Gastrocnemius medialis (tissue), 4 donors: ENCODE measurements at regions not wholly inside any gene's neighbourhood (a gene's known extent, or its start where the extent isn't known, plus 50 kb on each side); places are given as distances from the start of the nearest gene placed in this dataset.
"Not testable (repeated sequence)": the region's sequence is repeated elsewhere in the genome, so short reads cannot be mapped to it uniquely, and the experiment has no call there.

Experiments used
- ATAC-seq, 2 donors: fragments of 150-250 bp; one replicate each; pipeline ENCODE4 v1.9.1; 2016
- DNase-seq, 2 donors: peaks; one replicate each; pipeline ENCODE4 v3.0.0-alpha.2; 2019
- H3K27ac ChIP-seq, 4 donors: fragments of 200-600 bp; sonication (generic); 1 replicate in 1 of 4; 2 replicates in 3 of 4; pipeline ENCODE4 v1.5.1; 2016 to 2018; ENCODE audit warnings: mild to moderate bottlenecking in 2 of 4, moderate library complexity in 1 of 4
- H3K27me3 ChIP-seq, 3 donors: fragments of 200-600 bp; sonication (generic) in 2 of 3; 1 replicate in 1 of 3; 2 replicates in 2 of 3; pipeline versions ENCODE4 v1.5.1 to v1.6.0; 2016 to 2019; ENCODE audit warnings: mild to moderate bottlenecking in 1 of 3, moderate library complexity in 1 of 3
- H3K36me3 ChIP-seq, 2 donors: fragments of 200-600 bp; sonication (generic) in 1 of 2; one replicate each; pipeline ENCODE4 v1.5.1; 2017 to 2018
- H3K4me1 ChIP-seq, 2 donors: fragments of 200-600 bp; sonication (generic) in 1 of 2; one replicate each; pipeline ENCODE4 v1.5.1; 2016 to 2017; ENCODE audit warnings: mild to moderate bottlenecking in 2 of 2
- H3K4me3 ChIP-seq, 4 donors: fragments of 200-600 bp; sonication (generic) in 3 of 4; 1 replicate in 1 of 4; 2 replicates in 3 of 4; pipeline ENCODE4 v1.5.1; 2016 to 2019; ENCODE audit warnings: mild to moderate bottlenecking in 2 of 4
- H3K9me3 ChIP-seq, 3 donors: fragments of 200-600 bp; sonication (generic) in 2 of 3; 1 replicate in 1 of 3; 2 replicates in 2 of 3; pipeline ENCODE4 v1.5.1; 2016 to 2019
- POLR2A ChIP-seq, 2 donors: fragments of 450-650 bp; IDR thresholded peaks; one replicate each; pipeline ENCODE4 v1.6.1; 2017; ENCODE audit warnings: antibody characterized with exemption in 2 of 2, mild to moderate bottlenecking in 2 of 2, moderate library complexity in 2 of 2
- in situ Hi-C, 4 donors: fragments of 200-750 bp; cut with MboI; loops; one replicate each; pipeline versions ENCODE4 v1.15.0 to v1.8.0; 2017; ENCODE audit warnings: low sequenced_read_pairs in 4 of 4
- intact Hi-C: fragments of 100-400 bp; cut with DNase I; formaldehyde crosslinking; loops from one replicate; pipeline ENCODE4 v1.15.1; 2023; ENCODE audit warnings: low total_unique reads
- TF ChIP-seq, protein P1 (sequence below), 5 experiments: fragments of 450-650 bp in 3 of 5; fragments of 200-600 bp in 2 of 5; sonication (generic) in 2 of 5; IDR thresholded peaks in 4 of 5; conservative IDR thresholded peaks in 1 of 5; 1 replicate in 4 of 5; 2 replicates in 1 of 5; pipeline ENCODE4 v1.5.1; 2016 to 2019; ENCODE audit warnings: antibody characterized with exemption in 5 of 5, mild to moderate bottlenecking in 3 of 5, moderate library complexity in 3 of 5

DNA sequence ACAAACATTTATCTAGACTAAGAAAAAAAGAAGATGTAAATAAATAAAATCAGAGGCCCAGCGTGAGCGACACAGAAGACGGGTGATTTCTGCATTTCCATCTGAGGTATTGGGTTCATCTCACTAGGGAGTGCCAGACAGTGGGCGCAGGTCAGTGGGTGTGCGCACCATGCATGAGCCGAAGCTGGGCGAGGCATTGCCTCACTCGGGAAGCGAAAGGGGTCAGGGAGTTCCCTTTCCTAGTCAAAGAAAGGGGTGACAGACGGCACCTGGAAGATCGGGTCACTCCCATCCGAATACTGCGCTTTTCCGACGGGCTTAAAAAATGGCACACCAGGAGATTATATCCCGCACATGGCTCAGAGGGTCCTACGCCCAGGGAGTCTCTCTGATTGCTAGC lies 79.5 kb upstream of the ABCD2 start:
- intact Hi-C loops, in situ Hi-C loops, H3K4me3 ChIP-seq, H3K27ac ChIP-seq, H3K9me3 ChIP-seq, H3K36me3 ChIP-seq, DNase-seq, H3K4me1 ChIP-seq, ATAC-seq, H3K27me3 ChIP-seq: not testable (repeated sequence)

- intact Hi-C loops (no loop called here), in situ Hi-C loops (no loop called here)
- Histone ChIP-seq H3K36me3 (no peaks in the 10 kb centered on the region), H3K4me1 (no peaks in the 10 kb centered on the region), H3K27me3 (no peaks in the 10 kb centered on the region), H3K9me3 (no peaks in the 10 kb centered on the region), H3K27ac (no peak overlapping the region), H3K4me3 (no peak overlapping the region)
- no peak for DNase-seq
- ATAC-seq: no peak
- TF ChIP-seq, protein P1, sequence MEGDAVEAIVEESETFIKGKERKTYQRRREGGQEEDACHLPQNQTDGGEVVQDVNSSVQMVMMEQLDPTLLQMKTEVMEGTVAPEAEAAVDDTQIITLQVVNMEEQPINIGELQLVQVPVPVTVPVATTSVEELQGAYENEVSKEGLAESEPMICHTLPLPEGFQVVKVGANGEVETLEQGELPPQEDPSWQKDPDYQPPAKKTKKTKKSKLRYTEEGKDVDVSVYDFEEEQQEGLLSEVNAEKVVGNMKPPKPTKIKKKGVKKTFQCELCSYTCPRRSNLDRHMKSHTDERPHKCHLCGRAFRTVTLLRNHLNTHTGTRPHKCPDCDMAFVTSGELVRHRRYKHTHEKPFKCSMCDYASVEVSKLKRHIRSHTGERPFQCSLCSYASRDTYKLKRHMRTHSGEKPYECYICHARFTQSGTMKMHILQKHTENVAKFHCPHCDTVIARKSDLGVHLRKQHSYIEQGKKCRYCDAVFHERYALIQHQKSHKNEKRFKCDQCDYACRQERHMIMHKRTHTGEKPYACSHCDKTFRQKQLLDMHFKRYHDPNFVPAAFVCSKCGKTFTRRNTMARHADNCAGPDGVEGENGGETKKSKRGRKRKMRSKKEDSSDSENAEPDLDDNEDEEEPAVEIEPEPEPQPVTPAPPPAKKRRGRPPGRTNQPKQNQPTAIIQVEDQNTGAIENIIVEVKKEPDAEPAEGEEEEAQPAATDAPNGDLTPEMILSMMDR (IDR thresholded peaks at IDR 0.05 in 4 of 5, conservative IDR thresholded peaks at IDR 0.05 in 1 of 5): no peak
- no peak for TF ChIP-seq POLR2A (IDR thresholded peaks at IDR 0.05)
Measured at GRCh38 chr12:39697108-39697507, 77.5 kb upstream of the ABCD2 start.

- Histone ChIP-seq H3K36me3 (no peaks in the 10 kb centered on the region), H3K27ac (no peak overlapping the region), H3K4me3 (no peak overlapping the region), H3K4me1 (no peaks in the 10 kb centered on the region), H3K27me3 (no peaks in the 10 kb centered on the region), H3K9me3 (no peaks in the 10 kb centered on the region)
- TF ChIP-seq, protein P1 (IDR thresholded peaks at IDR 0.05 in 4 of 5, conservative IDR thresholded peaks at IDR 0.05 in 1 of 5): peak in 2 of 5 experiments; percentile 17 to 35
- TF ChIP-seq POLR2A (IDR thresholded peaks at IDR 0.05): no peak
- no peak for ATAC-seq
- in situ Hi-C loops: loop anchor here in 1 of 4 donors (5.0 kb wide), 1 partner anchor 375 kb away; no protein-coding TSS in a partner anchor
- DNase-seq: no peak
- intact Hi-C loops: no loop called here
Measured at GRCh38 chr12:39692258-39692853, 72.8 kb upstream of the ABCD2 start.

DNA sequence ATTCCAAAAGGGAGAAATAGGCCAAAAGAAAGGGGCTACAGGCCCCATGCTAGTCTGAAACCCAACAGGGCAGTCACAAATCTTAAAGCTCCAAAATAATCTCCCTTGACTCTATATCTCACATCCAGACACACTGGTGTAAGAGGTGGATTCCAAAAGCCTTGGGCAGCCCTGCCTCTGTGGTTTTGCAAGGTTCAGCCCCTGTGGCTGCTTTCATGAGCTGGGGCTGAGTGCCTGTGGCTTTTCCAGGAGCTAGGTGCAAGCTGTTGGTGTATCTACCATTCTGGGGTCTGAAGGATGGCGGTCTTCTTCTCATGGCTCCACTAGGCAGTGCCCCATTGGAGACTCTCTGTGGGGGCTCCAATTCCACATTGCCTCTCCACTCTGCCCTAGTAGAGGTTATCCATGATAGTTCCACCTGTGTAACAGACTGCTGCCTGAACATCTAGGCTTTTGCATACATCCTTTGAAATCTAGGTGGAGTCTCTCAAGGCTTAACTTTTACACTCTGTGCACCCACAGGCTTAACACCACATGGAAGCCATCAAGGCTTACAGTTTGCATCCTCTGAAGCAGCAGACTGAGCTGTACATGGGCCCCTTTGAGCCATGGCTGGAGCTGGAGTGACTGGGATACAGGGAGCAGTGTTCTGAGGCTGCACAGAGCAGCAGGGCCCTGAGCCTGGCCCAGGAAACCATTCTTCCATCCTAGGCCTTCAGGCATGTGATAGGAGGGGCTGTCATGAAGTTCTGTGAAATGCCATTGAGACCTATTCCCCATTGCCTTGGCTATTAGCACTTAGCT lies 66.5 kb upstream of the ABCD2 start:
- no peak overlapping the region for H3K27ac ChIP-seq
- H3K27me3 ChIP-seq: no peaks in the 10 kb centered on the region
- DNase-seq: no peak
- ATAC-seq: no peak
- H3K36me3 ChIP-seq: no peaks in the 10 kb centered on the region
- H3K4me3 ChIP-seq: no peak overlapping the region
- TF ChIP-seq POLR2A (IDR thresholded peaks at IDR 0.05): no peak
- TF ChIP-seq, protein P1 (IDR thresholded peaks at IDR 0.05 in 4 of 5, conservative IDR thresholded peaks at IDR 0.05 in 1 of 5): no peak
- intact Hi-C loops: no loop called here
- no peaks in the 10 kb centered on the region for H3K9me3 ChIP-seq
- no peaks in the 10 kb centered on the region for H3K4me1 ChIP-seq
- in situ Hi-C loops: no loop called here

GRCh38 chr12:39682689-39683477 lies 63.3 kb upstream of the ABCD2 start:
- in situ Hi-C loops: no loop called here

More at GRCh38 chr12:39682689-39683477, 63.3 kb upstream of the ABCD2 start:
- Histone ChIP-seq H3K27ac (no peak overlapping the region), H3K4me3 (no peak overlapping the region), H3K36me3 (no peaks in the 10 kb centered on the region), H3K9me3 (no peaks in the 10 kb centered on the region), H3K27me3 (no peaks in the 10 kb centered on the region), H3K4me1 (no peaks in the 10 kb centered on the region)
- intact Hi-C loops: no loop called here
- TF ChIP-seq, protein P1 (IDR thresholded peaks at IDR 0.05 in 4 of 5, conservative IDR thresholded peaks at IDR 0.05 in 1 of 5): no peak
- no peak for TF ChIP-seq POLR2A (IDR thresholded peaks at IDR 0.05)
- ATAC-seq (no peak), DNase-seq (no peak)
